BJ (cell line): ENCODE measurements at regions not wholly inside any gene's neighbourhood (a gene's known extent, or its start where the extent isn't known, plus 50 kb on each side); places are given as distances from the start of the nearest gene placed in this dataset.

Experiments used
- CTCF ChIA-PET: fragments of 350-600 bp; formaldehyde crosslinking; extraction: SDS; loops from one replicate; lab custom pipeline; 2021; ENCODE audit warnings: antibody characterized with exemption, inconsistent platforms; lab: Yijun Ruan, JAX
- POLR2A ChIA-PET: fragments of 300-600 bp; sonication (Branson Sonifier 250); formaldehyde crosslinking; extraction: SDS; loops from one replicate; lab custom pipeline; 2021; ENCODE audit warnings: antibody characterized with exemption; lab: Charles Lee
- DNase-seq: peaks from one replicate; pipeline ENCODE4 v3.0.0-alpha.2; 2011; ENCODE audit warnings: low read depth
- H3K27me3 ChIP-seq: 2 replicates; pipeline ENCODE4 v1.6.0; 2011; ENCODE audit warnings: low read length; ENCODE audit not compliant: control insufficient read depth, insufficient read depth
- H3K36me3 ChIP-seq: 2 replicates; pipeline ENCODE4 v1.5.1; 2011; ENCODE audit warnings: low read length; ENCODE audit not compliant: control insufficient read depth, insufficient read depth
- H3K4me3 ChIP-seq: 2 replicates; pipeline ENCODE4 v1.5.1; 2011; ENCODE audit warnings: low read depth, mild to moderate bottlenecking, control low read depth, low read length
- CTCF ChIP-seq: IDR thresholded peaks from 2 replicates; pipeline ENCODE4 v1.5.1; 2011; ENCODE audit warnings: low read depth, mild to moderate bottlenecking, control low read depth, inconsistent platforms, low read length, moderate library complexity; ENCODE audit not compliant: insufficient read depth

- ChIA-PET CTCF (no interaction called here), POLR2A (no interaction called here)
- H3K27me3 ChIP-seq, result no peaks in the 10 kb centered on the region
Observed at GRCh38 chr14:28515571-28515970, 251.0 kb upstream of the FOXG1 start.

GRCh38 chr14:28536889-28537288 is 229.7 kb upstream of the FOXG1 start:
- Histone ChIP-seq H3K36me3 (no peaks in the 10 kb centered on the region), H3K4me3 (no peak overlapping the region), H3K27me3 (no peaks in the 10 kb centered on the region)
- no peak for DNase-seq
- no peak for TF ChIP-seq CTCF
- CTCF ChIA-PET, result no interaction called here
- POLR2A ChIA-PET, result no interaction called here

More at GRCh38 chr14:28515571-28515970, 251.0 kb upstream of the FOXG1 start:
- Histone ChIP-seq H3K4me3 (no peak overlapping the region), H3K36me3 (no peaks in the 10 kb centered on the region)
- DNase-seq, result no peak
- TF ChIP-seq CTCF, result no peak

- H3K27me3 ChIP-seq, result no peaks in the 10 kb centered on the region
- no peak for DNase-seq
- no peak overlapping the region for H3K4me3 ChIP-seq
- ChIA-PET CTCF (no interaction called here), POLR2A (no interaction called here)
- no peak for TF ChIP-seq CTCF
- no peaks in the 10 kb centered on the region for H3K36me3 ChIP-seq
Observed at GRCh38 chr14:28542040-28542439, 224.5 kb upstream of the FOXG1 start.

- H3K4me3 ChIP-seq, result no peak overlapping the region
- H3K36me3 ChIP-seq, result no peaks in the 10 kb centered on the region
- no peak for TF ChIP-seq CTCF
- no peak for DNase-seq
- no peaks in the 10 kb centered on the region for H3K27me3 ChIP-seq
- POLR2A ChIA-PET, result no interaction called here
- CTCF ChIA-PET, result no interaction called here
Observed at GRCh38 chr14:28565345-28565744, 201.2 kb upstream of the FOXG1 start.

GRCh38 chr14:28570391-28570790 is 196.2 kb upstream of the FOXG1 start:
- no peak overlapping the region for H3K4me3 ChIP-seq
- TF ChIP-seq CTCF, result no peak
- H3K36me3 ChIP-seq, result no peaks in the 10 kb centered on the region
- DNase-seq, result no peak
- CTCF ChIA-PET, result no interaction called here
- POLR2A ChIA-PET, result no interaction called here
- H3K27me3 ChIP-seq, result no peaks in the 10 kb centered on the region
